Stimulated activated CD4-positive, alpha-beta T cell treated with anti-CD3 and anti-CD28 coated beads, Interleukin-4, amount 100 ng/mL, for 48 hours (primary cell): ENCODE measurements at regions not wholly inside any gene's neighbourhood (a gene's known extent, or its start where the extent isn't known, plus 50 kb on each side); places are given as distances from the start of the nearest gene placed in this dataset.

Source experiments
- DNase-seq, 2 donors: peaks; one replicate each; pipeline ENCODE4 v3.0.0-alpha.2; 2020; ENCODE audit warnings: low read depth in 2 of 2

DNA sequence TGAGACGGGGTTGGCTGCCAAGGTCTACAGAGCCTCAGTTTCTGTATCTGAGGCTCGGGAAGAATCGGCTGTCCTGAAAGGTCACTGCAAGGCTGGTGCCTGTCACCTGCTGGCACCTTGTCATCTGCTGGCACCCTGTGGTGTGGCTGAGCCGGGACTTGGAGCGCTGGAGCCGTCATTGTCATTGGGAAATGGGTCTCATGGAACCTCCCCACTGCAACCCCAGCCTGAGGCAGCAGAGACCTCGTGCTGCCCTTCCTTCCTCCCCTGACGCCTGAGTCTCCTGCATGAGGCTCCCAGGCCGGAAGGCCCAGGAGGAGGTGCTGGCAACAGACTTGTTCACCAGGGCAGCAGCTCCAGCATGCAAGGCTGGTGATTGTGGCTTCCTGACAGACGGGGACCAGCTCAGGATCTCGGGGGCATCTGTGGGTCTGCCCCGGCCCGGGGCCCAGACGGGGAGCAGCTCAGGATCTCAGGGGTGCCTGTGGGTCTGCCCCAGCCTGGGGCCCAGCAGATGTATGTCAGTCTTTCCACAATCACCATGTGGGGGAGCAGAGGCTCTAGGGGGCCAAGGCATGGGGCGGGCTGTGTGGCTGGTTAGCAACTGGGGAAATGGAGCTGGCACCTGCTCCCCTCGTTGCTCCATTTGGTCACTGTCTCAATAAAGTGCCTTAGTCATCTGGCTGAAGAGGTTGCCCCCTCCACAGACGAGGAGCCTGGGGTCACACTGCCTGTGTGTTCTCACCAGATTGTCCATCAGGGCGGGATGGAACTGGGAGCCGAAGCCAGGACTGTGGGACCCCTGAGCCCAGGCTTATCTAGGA lies 668.7 kb downstream of the BRD1 start:
- DNase-seq, result no peak

- no peak for DNase-seq
These were observed 669.9 kb downstream of the BRD1 start for GRCh38 chr22:49157529-49158339.

GRCh38 chr22:49156662-49157285 lies 670.9 kb downstream of the BRD1 start:
- no peak for DNase-seq

DNA sequence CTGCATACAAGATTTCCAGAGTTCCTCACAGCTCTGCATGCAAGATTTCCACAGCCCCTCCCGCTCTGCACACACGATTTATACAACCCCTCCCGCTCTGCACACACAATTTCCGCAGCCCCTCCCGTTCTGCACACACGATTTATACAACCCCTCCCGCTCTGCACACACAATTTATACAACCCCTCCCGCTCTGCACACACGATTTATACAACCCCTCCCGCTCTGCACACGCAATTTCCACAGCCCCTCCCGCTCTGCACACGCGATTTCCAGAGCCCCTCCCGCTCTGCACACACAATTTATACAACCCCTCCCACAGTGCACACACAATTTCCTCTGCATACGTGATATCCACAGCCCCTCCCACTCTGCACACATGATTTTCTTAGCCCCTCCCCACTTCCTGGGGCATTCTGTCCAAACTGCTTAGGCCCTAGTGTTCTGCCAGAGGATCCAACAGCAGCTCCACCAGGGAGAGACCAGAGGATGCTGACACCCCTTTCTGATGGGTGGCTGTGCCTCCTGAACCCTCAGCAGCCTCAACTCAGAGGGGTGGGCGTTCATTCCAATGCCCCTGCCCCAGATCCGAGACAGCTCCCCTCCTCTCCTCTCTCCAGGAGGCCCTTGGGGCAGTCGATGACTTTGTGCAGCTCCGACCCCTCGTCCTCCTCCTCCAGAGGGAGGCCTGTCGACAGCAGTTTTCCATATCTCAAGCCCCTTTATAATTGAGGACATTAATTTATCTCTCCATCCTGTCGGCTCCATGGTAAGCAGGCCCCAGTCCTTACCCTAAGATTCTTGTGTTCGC lies 671.7 kb downstream of the BRD1 start:
- no peak for DNase-seq

- DNase-seq, result no peak
These were observed 672.5 kb downstream of the BRD1 start for GRCh38 chr22:49155039-49155769.

- DNase-seq, result no peak
These were observed 673.2 kb downstream of the BRD1 start for GRCh38 chr22:49154433-49154832.

- DNase-seq, result no peak
These were observed 673.8 kb downstream of the BRD1 start for GRCh38 chr22:49153921-49154320.

DNA sequence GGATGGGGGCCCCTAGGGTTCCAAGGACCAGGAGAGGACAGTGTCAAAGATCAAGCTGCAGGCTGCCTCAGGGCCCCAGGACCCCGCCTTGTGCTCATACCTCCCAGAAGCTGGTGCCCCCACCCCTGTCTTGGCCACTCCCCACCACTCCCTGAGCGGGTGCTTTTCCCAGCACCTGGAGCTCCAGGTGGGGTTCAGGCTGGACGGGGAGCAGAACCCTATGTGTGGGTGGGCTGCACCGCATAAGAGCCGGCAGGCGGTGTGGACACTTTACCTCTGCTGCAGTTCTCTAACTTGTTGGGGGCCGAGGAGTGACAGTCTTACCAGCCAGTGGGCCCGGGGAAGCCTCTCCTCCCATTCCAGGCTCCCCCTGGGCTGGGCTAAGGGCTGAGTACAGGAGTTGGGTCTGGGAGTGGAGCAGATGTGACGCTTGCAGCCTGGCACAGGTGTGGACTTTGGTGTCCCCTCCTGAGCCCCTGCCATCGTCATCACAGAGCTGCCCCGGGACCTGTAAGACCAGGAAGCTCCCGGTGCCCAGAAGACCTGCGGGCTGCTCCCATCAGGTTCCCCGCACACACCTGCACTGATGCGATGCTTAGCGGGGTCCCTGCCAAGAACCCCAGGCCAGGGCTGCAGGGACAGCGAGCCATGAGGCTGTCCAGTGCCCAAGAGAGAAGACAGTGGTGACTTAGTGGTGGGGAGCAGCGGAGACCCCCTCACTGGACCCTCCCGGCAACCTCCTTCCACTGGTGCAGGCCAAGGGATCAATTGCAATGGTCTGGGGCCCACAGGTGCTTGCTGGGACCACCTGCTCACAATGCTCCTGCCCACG lies 674.5 kb downstream of the BRD1 start:
- DNase-seq, result no peak

DNA sequence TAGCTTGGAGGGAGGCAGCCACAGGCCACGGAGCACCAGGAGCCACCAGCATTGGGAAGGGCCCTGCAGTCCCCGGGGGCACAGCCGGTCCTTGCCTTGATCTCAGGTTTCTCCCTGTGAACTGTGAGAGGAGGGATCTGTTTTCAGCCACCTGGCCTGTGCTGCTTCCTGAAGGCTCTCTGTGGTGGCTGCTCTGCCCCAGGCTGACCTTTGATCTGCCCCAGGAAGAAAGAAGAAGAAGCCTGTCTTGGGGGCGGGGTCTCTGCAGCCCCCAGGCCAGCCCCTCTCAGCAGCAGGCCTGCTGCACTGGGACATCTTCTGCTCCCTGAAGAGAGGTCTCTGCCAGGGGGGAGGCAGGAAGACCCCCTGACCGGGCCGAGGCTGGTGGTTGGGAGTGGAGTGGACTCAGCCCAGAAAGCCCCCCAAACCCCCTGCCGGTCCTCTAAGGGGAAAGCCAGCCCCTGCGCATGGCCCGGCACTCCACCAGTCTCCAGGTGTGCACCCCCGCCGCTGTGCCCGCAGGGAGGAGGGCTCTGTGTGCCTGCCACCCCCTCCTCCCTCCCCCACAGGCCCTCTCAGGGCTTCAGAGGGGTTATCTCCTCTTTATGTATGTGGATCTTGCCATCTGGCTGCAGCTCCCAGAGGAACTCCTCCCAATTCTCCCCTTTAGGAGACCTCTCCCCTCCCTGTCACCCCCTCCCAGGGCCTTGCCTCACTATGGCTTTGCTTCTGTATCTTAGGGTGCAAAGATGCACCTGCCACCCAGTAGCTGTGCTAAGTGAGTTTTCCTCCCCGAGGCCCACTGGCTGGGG lies 675.3 kb downstream of the BRD1 start:
- DNase-seq, result no peak

GRCh38 chr22:49151256-49152126 lies 676.2 kb downstream of the BRD1 start:
- DNase-seq, result no peak

GRCh38 chr22:49150801-49151221 lies 676.9 kb downstream of the BRD1 start:
- no peak for DNase-seq

- DNase-seq, result no peak
These were observed 677.7 kb downstream of the BRD1 start for GRCh38 chr22:49149721-49150608.

DNA sequence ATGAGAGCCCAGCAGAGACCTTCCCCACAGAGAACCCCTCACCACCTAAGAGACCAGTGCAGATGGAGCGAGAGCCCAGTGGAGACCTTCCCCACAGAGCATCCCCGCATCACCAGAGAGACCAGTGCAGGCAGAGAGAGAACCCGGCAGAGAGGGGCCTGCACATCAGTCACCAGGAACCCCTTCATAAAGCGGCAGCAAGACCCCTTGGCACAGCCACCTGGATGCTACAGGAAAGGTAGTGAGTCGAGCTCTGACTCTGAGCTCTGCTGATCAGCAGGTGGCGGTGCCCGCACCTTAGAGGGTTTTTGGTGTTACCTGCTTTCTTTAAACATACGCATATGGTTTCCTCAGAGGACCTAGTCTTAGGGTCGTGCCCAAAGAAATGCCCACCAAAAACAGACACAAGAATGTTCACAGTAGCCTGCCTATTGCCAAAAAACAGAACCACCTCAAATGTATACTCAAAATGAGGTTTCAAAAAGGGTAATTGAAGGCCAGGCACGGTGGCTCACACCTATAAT lies 678.7 kb downstream of the BRD1 start:
- no peak for DNase-seq

- DNase-seq, result no peak
These were observed 680.0 kb downstream of the BRD1 start for GRCh38 chr22:49147617-49148175.

- no peak for DNase-seq
These were observed 680.5 kb downstream of the BRD1 start for GRCh38 chr22:49147171-49147570.

DNA sequence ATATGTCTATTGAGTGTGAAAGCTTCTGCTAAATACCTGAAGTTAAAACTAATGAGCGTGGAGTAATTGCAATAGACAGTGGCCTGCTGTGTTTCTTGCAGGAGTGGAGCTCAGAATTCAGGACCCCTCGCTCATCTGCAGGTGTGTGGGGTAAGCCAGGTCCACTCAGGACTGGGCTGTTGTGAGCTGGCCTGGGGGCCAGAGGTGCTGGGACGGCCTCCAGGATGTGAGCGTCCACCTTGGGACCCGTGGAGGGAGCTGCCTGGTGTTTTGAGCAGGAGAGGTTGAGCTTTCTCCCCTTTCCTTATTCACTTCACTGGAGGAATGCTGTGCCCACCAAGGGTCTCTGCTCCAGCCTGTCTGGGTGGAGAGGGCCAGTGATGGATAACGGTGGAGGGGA lies 681.2 kb downstream of the BRD1 start:
- DNase-seq, result no peak

- DNase-seq, result no peak
These were observed 683.9 kb downstream of the BRD1 start for GRCh38 chr22:49143812-49144211.
